CD14-positive monocyte (primary cell): ENCODE measurements at regions not wholly inside any gene's neighbourhood (a gene's known extent, or its start where the extent isn't known, plus 50 kb on each side); places are given as distances from the start of the nearest gene placed in this dataset.

Source experiments
- DNase-seq, 3 donors: peaks; one replicate each; pipeline ENCODE4 v3.0.0-alpha.2; 2011 to 2022
- H2AFZ ChIP-seq: 2 replicates; pipeline ENCODE4 v1.6.0; 2012; ENCODE audit warnings: mild to moderate bottlenecking, low read depth, low read length, inconsistent platforms; ENCODE audit not compliant: insufficient read depth, poor library complexity, severe bottlenecking
- H3K27ac ChIP-seq, 2 donors: 1 replicate in 1 of 2; 2 replicates in 1 of 2; pipeline ENCODE4 v1.5.1; 2012 to 2013; ENCODE audit warnings: low read length in 2 of 2, control low read depth in 1 of 2, inconsistent platforms in 1 of 2, low read depth in 1 of 2, mild to moderate bottlenecking in 1 of 2
- H3K27me3 ChIP-seq, 2 donors: one replicate each; pipeline versions ENCODE4 v1.6.0 to v1.6.1; 2011 to 2013; ENCODE audit warnings: low read length in 2 of 2; ENCODE audit not compliant: control insufficient read depth in 2 of 2, insufficient read depth in 2 of 2
- H3K36me3 ChIP-seq, 2 donors: replicated peaks in 1 of 2; 1 replicate in 1 of 2; 2 replicates in 1 of 2; pipeline versions ENCODE4 v1.5.1 to v1.6.1; 2012 to 2013; ENCODE audit warnings: low read length in 2 of 2, control low read depth in 1 of 2, inconsistent platforms in 1 of 2, mild to moderate bottlenecking in 1 of 2; ENCODE audit not compliant: insufficient read depth in 2 of 2, control insufficient read depth in 1 of 2
- H3K4me1 ChIP-seq, 2 donors: 1 replicate in 1 of 2; 2 replicates in 1 of 2; pipeline versions ENCODE4 v1.5.1 to v1.6.1; 2012 to 2013; ENCODE audit warnings: low read length in 2 of 2, control low read depth in 1 of 2, inconsistent platforms in 1 of 2, mild to moderate bottlenecking in 1 of 2, moderate library complexity in 1 of 2; ENCODE audit not compliant: insufficient read depth in 2 of 2, control insufficient read depth in 1 of 2
- H3K4me2 ChIP-seq: replicated peaks from 2 replicates; pipeline ENCODE3; 2012; ENCODE audit warnings: low read length, moderate library complexity, mild to moderate bottlenecking; ENCODE audit not compliant: poor library complexity, severe bottlenecking; ENCODE audit errors: extremely low read depth
- H3K4me3 ChIP-seq, 3 experiments: fragments of 200-600 bp in 1 of 3; sonication (generic) in 1 of 3; replicated peaks in 1 of 3; 1 replicate in 2 of 3; 2 replicates in 1 of 3; pipeline ENCODE4 v1.5.1; 2011 to 2013; ENCODE audit warnings: low read length in 3 of 3, mild to moderate bottlenecking in 3 of 3, control low read depth in 2 of 3, low read depth in 2 of 3, inconsistent platforms in 1 of 3, moderate library complexity in 1 of 3
- H3K79me2 ChIP-seq: 2 replicates; pipeline ENCODE4 v1.6.0; 2012; ENCODE audit warnings: mild to moderate bottlenecking, control low read depth, inconsistent platforms, low read length, moderate library complexity; ENCODE audit not compliant: insufficient read depth
- H3K9ac ChIP-seq: 2 replicates; pipeline ENCODE4 v1.6.0; 2017; ENCODE audit warnings: low read length, mild to moderate bottlenecking; ENCODE audit not compliant: insufficient read depth, poor library complexity, severe bottlenecking
- H3K9me3 ChIP-seq, 2 donors: replicated peaks in 1 of 2; 1 replicate in 1 of 2; 2 replicates in 1 of 2; pipeline versions ENCODE4 v1.5.1 to v1.6.1; 2012 to 2013; ENCODE audit warnings: low read length in 2 of 2, control low read depth in 1 of 2; ENCODE audit not compliant: control insufficient read depth in 1 of 2, insufficient read depth in 1 of 2
- H4K20me1 ChIP-seq: 2 replicates; pipeline ENCODE4 v1.6.0; 2012; ENCODE audit warnings: mild to moderate bottlenecking, low read length, control low read depth, moderate library complexity; ENCODE audit not compliant: insufficient read depth
- H3K27ac Mint-ChIP-seq, 7 donors: one replicate each; pipeline ENCODE4 v1.8.0; 2020; ENCODE audit warnings: mild to moderate bottlenecking in 7 of 7, mixed read lengths in 7 of 7, moderate library complexity in 6 of 7, inconsistent platforms in 2 of 7
- H3K27me3 Mint-ChIP-seq, 3 donors: one replicate each; pipeline ENCODE4 v1.8.0; 2021 to 2022; ENCODE audit warnings: low read depth in 3 of 3, mild to moderate bottlenecking in 3 of 3, mixed read lengths in 3 of 3, moderate library complexity in 3 of 3, inconsistent platforms in 1 of 3
- H3K36me3 Mint-ChIP-seq, 2 donors: one replicate each; pipeline ENCODE4 v1.8.0; 2020; ENCODE audit warnings: mixed read lengths in 2 of 2, inconsistent platforms in 1 of 2, mild to moderate bottlenecking in 1 of 2
- H3K4me1 Mint-ChIP-seq: one replicate; pipeline ENCODE4 v1.8.0; 2020; ENCODE audit warnings: mild to moderate bottlenecking, mixed read lengths
- H3K4me3 Mint-ChIP-seq, 2 donors: one replicate each; pipeline ENCODE4 v1.8.0; 2020; ENCODE audit warnings: mild to moderate bottlenecking in 2 of 2, mixed read lengths in 2 of 2, moderate library complexity in 1 of 2
- H3K9me3 Mint-ChIP-seq, 7 donors: one replicate each; pipeline ENCODE4 v1.8.0; 2020 to 2022; ENCODE audit warnings: mixed read lengths in 7 of 7, mild to moderate bottlenecking in 6 of 7, moderate library complexity in 6 of 7, inconsistent platforms in 2 of 7
- whole genome bisulfite sequencing: methylation state at CpG from one replicate; pipeline ENCODE4 v1.1.5; 2013; ENCODE audit warnings: missing lambda C conversion rate; ENCODE audit not compliant: insufficient coverage; 5-methylcytosine and 5-hydroxymethylcytosine counted together
- intact Hi-C, 2 donors: fragments of 100-400 bp; cut with micrococcal nuclease; formaldehyde crosslinking; loops; one replicate each; pipeline versions ENCODE4 v1.15.0 to v1.15.1; 2023
- TF ChIP-seq, protein P1 (sequence below): fragments of 200-600 bp; IDR thresholded peaks from one replicate; pipeline ENCODE4 v1.8.0; 2022; ENCODE audit warnings: antibody characterized with exemption, mild to moderate bottlenecking

DNA sequence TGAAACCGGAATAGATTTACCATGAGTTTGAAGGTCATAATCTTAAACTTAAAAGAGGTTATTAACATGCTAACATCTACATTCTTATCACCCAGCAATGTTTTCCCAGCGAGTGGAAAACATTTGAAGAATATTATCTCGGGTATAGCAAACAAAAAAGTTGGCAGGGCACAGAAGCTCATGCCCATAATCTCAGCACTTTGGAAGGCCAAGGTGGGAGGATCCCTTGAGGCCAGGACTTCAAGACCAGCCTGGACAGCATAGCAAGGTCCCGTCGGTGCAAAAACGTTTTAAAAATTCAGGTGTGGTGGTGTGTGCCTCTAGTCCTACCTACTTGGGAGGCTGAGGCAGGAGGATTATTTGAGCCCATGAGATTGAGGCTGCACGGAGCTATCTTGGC lies 213.5 kb downstream of the MANEA start:
- H3K9me3 Mint-ChIP-seq, result peaks cover 0 to 3% (median 2%) of the 10 kb centered on the region in 7 donors
- Histone ChIP-seq H4K20me1 (no peaks in the 10 kb centered on the region), H3K27ac (no peak overlapping the region), H3K4me2 (no peak overlapping the region), H3K79me2 (no peaks in the 10 kb centered on the region), H3K36me3 (no peaks in the 10 kb centered on the region), H3K4me3 (no peak overlapping the region), H3K9ac (no peak overlapping the region), H3K4me1 (no peaks in the 10 kb centered on the region), H3K27me3 (no peaks in the 10 kb centered on the region), H3K9me3 (no peaks in the 10 kb centered on the region), H2AFZ (no peak overlapping the region)
- intact Hi-C loops, result no loop called here
- no peak for DNase-seq
- TF ChIP-seq, protein P1, sequence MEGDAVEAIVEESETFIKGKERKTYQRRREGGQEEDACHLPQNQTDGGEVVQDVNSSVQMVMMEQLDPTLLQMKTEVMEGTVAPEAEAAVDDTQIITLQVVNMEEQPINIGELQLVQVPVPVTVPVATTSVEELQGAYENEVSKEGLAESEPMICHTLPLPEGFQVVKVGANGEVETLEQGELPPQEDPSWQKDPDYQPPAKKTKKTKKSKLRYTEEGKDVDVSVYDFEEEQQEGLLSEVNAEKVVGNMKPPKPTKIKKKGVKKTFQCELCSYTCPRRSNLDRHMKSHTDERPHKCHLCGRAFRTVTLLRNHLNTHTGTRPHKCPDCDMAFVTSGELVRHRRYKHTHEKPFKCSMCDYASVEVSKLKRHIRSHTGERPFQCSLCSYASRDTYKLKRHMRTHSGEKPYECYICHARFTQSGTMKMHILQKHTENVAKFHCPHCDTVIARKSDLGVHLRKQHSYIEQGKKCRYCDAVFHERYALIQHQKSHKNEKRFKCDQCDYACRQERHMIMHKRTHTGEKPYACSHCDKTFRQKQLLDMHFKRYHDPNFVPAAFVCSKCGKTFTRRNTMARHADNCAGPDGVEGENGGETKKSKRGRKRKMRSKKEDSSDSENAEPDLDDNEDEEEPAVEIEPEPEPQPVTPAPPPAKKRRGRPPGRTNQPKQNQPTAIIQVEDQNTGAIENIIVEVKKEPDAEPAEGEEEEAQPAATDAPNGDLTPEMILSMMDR, result no peak
- H3K4me3 Mint-ChIP-seq, result no peak overlapping the region
- H3K27me3 Mint-ChIP-seq, result no peaks in the 10 kb centered on the region
- no peaks in the 10 kb centered on the region for H3K36me3 Mint-ChIP-seq
- H3K27ac Mint-ChIP-seq, result no peak overlapping the region
- H3K4me1 Mint-ChIP-seq, result no peaks in the 10 kb centered on the region
- WGBS, result 69% methylated on average over 5 of the region's 7 CpGs

DNA sequence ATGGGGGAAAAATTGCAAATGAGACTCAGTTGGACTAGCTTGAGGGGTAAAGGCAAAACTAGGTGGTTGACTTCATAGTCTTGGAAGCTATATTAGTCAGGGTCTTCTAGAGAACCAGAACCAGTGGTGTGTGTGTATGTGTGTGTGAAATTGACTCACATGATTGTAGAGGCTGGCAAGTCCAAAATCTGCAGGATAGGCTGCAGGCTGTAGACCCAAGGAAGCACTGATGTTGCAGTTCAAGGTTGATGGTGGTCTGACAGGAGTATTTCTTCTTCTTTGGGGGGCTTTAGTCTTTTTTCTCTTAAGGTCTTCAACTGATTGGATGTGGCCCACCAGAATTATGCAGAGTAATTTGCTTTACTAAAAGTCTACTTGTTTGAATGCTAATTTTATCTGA lies 217.4 kb downstream of the MANEA start:
- Histone ChIP-seq H3K36me3 (no peaks in the 10 kb centered on the region), H3K4me2 (no peak overlapping the region), H3K9ac (no peak overlapping the region), H3K79me2 (no peaks in the 10 kb centered on the region), H4K20me1 (no peaks in the 10 kb centered on the region), H3K27ac (no peak overlapping the region), H3K4me1 (no peaks in the 10 kb centered on the region), H3K27me3 (no peaks in the 10 kb centered on the region), H3K9me3 (no peaks in the 10 kb centered on the region), H3K4me3 (no peak overlapping the region), H2AFZ (no peak overlapping the region)
- no peaks in the 10 kb centered on the region for H3K27me3 Mint-ChIP-seq
- TF ChIP-seq, protein P1, result no peak
- no peaks in the 10 kb centered on the region for H3K36me3 Mint-ChIP-seq
- intact Hi-C loops, result no loop called here
- H3K27ac Mint-ChIP-seq, result no peak overlapping the region
- no peak for DNase-seq
- H3K4me1 Mint-ChIP-seq, result no peaks in the 10 kb centered on the region
- no peak overlapping the region for H3K4me3 Mint-ChIP-seq
- peaks cover 0 to 8% (median 3%) of the 10 kb centered on the region in 7 donors for H3K9me3 Mint-ChIP-seq
